ENCODE measurements at regions not wholly inside any gene's neighbourhood (a gene's known extent, or its start where the extent isn't known, plus 50 kb on each side); places are given as distances from the start of the nearest gene placed in this dataset.

- no peak for TF ChIP-seq CTCF (IDR thresholded peaks at IDR 0.05; ENCODE audit: low read depth, low read length, missing control alignments)
- no peak for DNase-seq (ENCODE audit: low read depth)
These were observed 661.6 kb downstream of the QKI start for GRCh38 chr6:164075981-164076615.

GRCh38 chr6:164072240-164072666 lies 657.7 kb downstream of the QKI start:
- no peak for DNase-seq (ENCODE audit: low read depth)
- no peak for TF ChIP-seq CTCF (IDR thresholded peaks at IDR 0.05; ENCODE audit: low read depth, low read length, missing control alignments)
- H3K4me3 ChIP-seq (ENCODE audit: low read depth, low read length): no peak overlapping the region

More at GRCh38 chr6:164075981-164076615, 661.6 kb downstream of the QKI start:
- H3K4me3 ChIP-seq (ENCODE audit: low read depth, low read length): no peak overlapping the region

- no peak overlapping the region for H3K4me3 ChIP-seq (ENCODE audit: low read depth, low read length)
- DNase-seq (ENCODE audit: low read depth): no peak
- TF ChIP-seq CTCF (IDR thresholded peaks at IDR 0.05; ENCODE audit: low read depth, low read length, missing control alignments): no peak
These were observed 655.0 kb downstream of the QKI start for GRCh38 chr6:164069350-164069990.

- no peak for DNase-seq (ENCODE audit: low read depth)
- no peak overlapping the region for H3K4me3 ChIP-seq (ENCODE audit: low read depth, low read length)
- TF ChIP-seq CTCF (IDR thresholded peaks at IDR 0.05; ENCODE audit: low read depth, low read length, missing control alignments): no peak
These were observed 654.0 kb downstream of the QKI start for GRCh38 chr6:164068527-164068926.

- TF ChIP-seq CTCF (IDR thresholded peaks at IDR 0.05; ENCODE audit: low read depth, low read length, missing control alignments): no peak
- H3K4me3 ChIP-seq (ENCODE audit: low read depth, low read length): no peak overlapping the region
- DNase-seq (ENCODE audit: low read depth): no peak
These were observed 652.2 kb downstream of the QKI start for GRCh38 chr6:164066766-164067165.

GRCh38 chr6:164066335-164066734 lies 651.8 kb downstream of the QKI start:
- DNase-seq (ENCODE audit: low read depth): no peak
- H3K4me3 ChIP-seq (ENCODE audit: low read depth, low read length): no peak overlapping the region
- TF ChIP-seq CTCF (IDR thresholded peaks at IDR 0.05; ENCODE audit: low read depth, low read length, missing control alignments): no peak

- TF ChIP-seq CTCF (IDR thresholded peaks at IDR 0.05; ENCODE audit: low read depth, low read length, missing control alignments): no peak
- no peak for DNase-seq (ENCODE audit: low read depth)
- H3K4me3 ChIP-seq (ENCODE audit: low read depth, low read length): no peak overlapping the region
These were observed 648.8 kb downstream of the QKI start for GRCh38 chr6:164063346-164063745.

Measured in GM12864 (cell line).